Transverse colon (tissue), 4 donors: ENCODE measurements at regions not wholly inside any gene's neighbourhood (a gene's known extent, or its start where the extent isn't known, plus 50 kb on each side); places are given as distances from the start of the nearest gene placed in this dataset.

Source experiments
- EP300 ChIP-seq: sonication (generic); formaldehyde crosslinking; IDR thresholded peaks from one replicate; pipeline ENCODE4 v1.6.1; 2017; ENCODE audit warnings: antibody characterized with exemption, low read depth
- POLR2A ChIP-seq: fragments of 450-650 bp; IDR thresholded peaks from one replicate; pipeline ENCODE4 v1.6.1; 2016; ENCODE audit warnings: antibody characterized with exemption, mild to moderate bottlenecking, moderate library complexity
- POLR2AphosphoS5 ChIP-seq, 3 donors: sonication (generic); formaldehyde crosslinking; IDR thresholded peaks; one replicate each; pipeline ENCODE4 v1.6.1; 2016; ENCODE audit warnings: antibody characterized with exemption in 3 of 3
- TF ChIP-seq, protein P1 (sequence below), 5 experiments: fragments of 200-600 bp in 3 of 5; fragments of 450-650 bp in 2 of 5; sonication (generic) in 3 of 5; IDR thresholded peaks; 1 replicate in 2 of 5; 2 replicates in 3 of 5; pipeline ENCODE4 v1.5.1; 2016 to 2017; ENCODE audit warnings: antibody characterized with exemption in 5 of 5, inconsistent platforms in 3 of 5, mild to moderate bottlenecking in 2 of 5, moderate library complexity in 1 of 5

- TF ChIP-seq, protein P1, sequence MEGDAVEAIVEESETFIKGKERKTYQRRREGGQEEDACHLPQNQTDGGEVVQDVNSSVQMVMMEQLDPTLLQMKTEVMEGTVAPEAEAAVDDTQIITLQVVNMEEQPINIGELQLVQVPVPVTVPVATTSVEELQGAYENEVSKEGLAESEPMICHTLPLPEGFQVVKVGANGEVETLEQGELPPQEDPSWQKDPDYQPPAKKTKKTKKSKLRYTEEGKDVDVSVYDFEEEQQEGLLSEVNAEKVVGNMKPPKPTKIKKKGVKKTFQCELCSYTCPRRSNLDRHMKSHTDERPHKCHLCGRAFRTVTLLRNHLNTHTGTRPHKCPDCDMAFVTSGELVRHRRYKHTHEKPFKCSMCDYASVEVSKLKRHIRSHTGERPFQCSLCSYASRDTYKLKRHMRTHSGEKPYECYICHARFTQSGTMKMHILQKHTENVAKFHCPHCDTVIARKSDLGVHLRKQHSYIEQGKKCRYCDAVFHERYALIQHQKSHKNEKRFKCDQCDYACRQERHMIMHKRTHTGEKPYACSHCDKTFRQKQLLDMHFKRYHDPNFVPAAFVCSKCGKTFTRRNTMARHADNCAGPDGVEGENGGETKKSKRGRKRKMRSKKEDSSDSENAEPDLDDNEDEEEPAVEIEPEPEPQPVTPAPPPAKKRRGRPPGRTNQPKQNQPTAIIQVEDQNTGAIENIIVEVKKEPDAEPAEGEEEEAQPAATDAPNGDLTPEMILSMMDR (IDR thresholded peaks at IDR 0.05) = no peak
- TF ChIP-seq POLR2A (no peak), POLR2AphosphoS5 (IDR thresholded peaks at IDR 0.05) (no peak), EP300 (no peak)
These were observed 469.1 kb downstream of the ZSWIM6 start for GRCh38 chr5:61801174-61801573.
